Activated naive CD4-positive, alpha-beta T cell treated with anti-CD3 and anti-CD28 coated beads for 36 hours (primary cell): ENCODE measurements at regions not wholly inside any gene's neighbourhood (a gene's known extent, or its start where the extent isn't known, plus 50 kb on each side); places are given as distances from the start of the nearest gene placed in this dataset.

ENCODE experiments used
- CTCF ChIA-PET: fragments of 350-600 bp; sonication (Branson Sonifier 250); formaldehyde crosslinking; loops from one replicate; lab custom pipeline; 2021; ENCODE audit warnings: antibody characterized with exemption; lab: Charles Lee
- DNase-seq: peaks from one replicate; pipeline ENCODE4 v3.0.0-alpha.2; 2020
- H3K27ac Mint-ChIP-seq: one replicate; pipeline ENCODE4 v1.8.0; 2021; ENCODE audit warnings: mild to moderate bottlenecking, mixed read lengths
- H3K27me3 Mint-ChIP-seq: one replicate; pipeline ENCODE4 v1.8.0; 2021; ENCODE audit warnings: low read depth, mixed read lengths
- H3K36me3 Mint-ChIP-seq: one replicate; pipeline ENCODE4 v1.8.0; 2021; ENCODE audit warnings: low read depth, mixed read lengths
- H3K4me1 Mint-ChIP-seq: one replicate; pipeline ENCODE4 v1.8.0; 2021; ENCODE audit warnings: low read depth, mixed read lengths
- H3K4me3 Mint-ChIP-seq: one replicate; pipeline ENCODE4 v1.8.0; 2021; ENCODE audit warnings: mild to moderate bottlenecking, moderate library complexity, mixed read lengths
- H3K9me3 Mint-ChIP-seq: one replicate; pipeline ENCODE4 v1.8.0; 2021; ENCODE audit warnings: mixed read lengths
- intact Hi-C: fragments of 100-400 bp; cut with micrococcal nuclease; formaldehyde crosslinking; loops from one replicate; pipeline ENCODE4 v1.15.1; 2023

DNA sequence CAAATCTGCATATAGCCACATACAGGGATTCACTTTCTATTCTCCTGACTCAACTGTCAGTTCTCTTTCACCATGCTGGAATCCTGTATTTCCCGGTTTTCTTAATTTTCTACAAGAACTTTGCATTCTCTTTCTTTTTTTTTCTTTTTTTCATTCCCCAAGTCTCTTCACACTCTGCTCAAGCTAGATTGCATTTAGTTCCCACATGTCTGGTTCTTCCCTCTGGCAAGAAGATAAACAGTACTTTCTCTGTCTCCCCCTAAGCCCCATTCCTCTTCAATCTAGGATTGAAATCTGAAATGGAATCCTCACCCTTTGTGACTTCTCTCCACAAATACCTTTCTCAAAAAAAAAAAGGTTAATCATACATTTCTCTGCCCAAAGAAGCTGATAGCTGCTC is 64.2 kb upstream of the SLC12A2 start:
- no peaks in the 10 kb centered on the region for H3K9me3 Mint-ChIP-seq
- no peak overlapping the region for H3K27ac Mint-ChIP-seq
- DNase-seq, result no peak
- H3K4me1 Mint-ChIP-seq, result no peaks in the 10 kb centered on the region
- H3K36me3 Mint-ChIP-seq, result peaks cover 9% of the 10 kb centered on the region
- no peak overlapping the region for H3K4me3 Mint-ChIP-seq
- CTCF ChIA-PET, result no interaction called here
- no peaks in the 10 kb centered on the region for H3K27me3 Mint-ChIP-seq
- intact Hi-C loops, result no loop called here

GRCh38 chr5:128020012-128020411 is 63.6 kb upstream of the SLC12A2 start:
- Mint-ChIP-seq H3K27ac (no peak overlapping the region), H3K4me3 (no peak overlapping the region), H3K9me3 (no peaks in the 10 kb centered on the region), H3K27me3 (no peaks in the 10 kb centered on the region), H3K4me1 (no peaks in the 10 kb centered on the region), H3K36me3 (peaks cover 9% of the 10 kb centered on the region)
- CTCF ChIA-PET, result no interaction called here
- intact Hi-C loops, result no loop called here
- no peak for DNase-seq

DNA sequence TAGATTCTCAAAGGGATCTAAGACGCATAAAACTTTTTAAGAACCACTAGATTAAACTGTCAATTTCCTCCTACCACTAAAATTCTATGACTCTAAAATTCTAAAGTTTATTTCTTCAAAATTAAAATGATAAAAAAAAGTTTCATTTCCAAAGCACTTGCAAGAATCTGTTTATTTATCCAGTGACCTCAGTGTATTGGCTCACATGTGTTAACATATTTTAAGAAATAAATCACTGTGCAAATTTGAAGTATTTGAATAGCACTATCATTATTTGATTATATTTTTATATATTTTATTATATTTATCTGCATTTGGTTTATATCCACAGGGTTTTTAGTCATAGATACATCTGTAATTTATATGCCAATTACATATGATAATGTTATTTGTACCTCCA is 62.2 kb upstream of the SLC12A2 start:
- no peak overlapping the region for H3K27ac Mint-ChIP-seq
- H3K36me3 Mint-ChIP-seq, result peaks cover 11% of the 10 kb centered on the region
- H3K4me3 Mint-ChIP-seq, result no peak overlapping the region
- no peaks in the 10 kb centered on the region for H3K27me3 Mint-ChIP-seq
- DNase-seq, result no peak
- intact Hi-C loops, result no loop called here
- H3K9me3 Mint-ChIP-seq, result no peaks in the 10 kb centered on the region
- CTCF ChIA-PET, result no interaction called here
- H3K4me1 Mint-ChIP-seq, result no peaks in the 10 kb centered on the region
